Activated CD4-positive, alpha-beta T cell treated with anti-CD3 and anti-CD28 coated beads, Interleukin-2, amount 50 U/mL, for 48 hours (primary cell): ENCODE measurements at regions not wholly inside any gene's neighbourhood (a gene's known extent, or its start where the extent isn't known, plus 50 kb on each side); places are given as distances from the start of the nearest gene placed in this dataset.
"Not testable (repeated sequence)": the region's sequence is repeated elsewhere in the genome, so short reads cannot be mapped to it uniquely, and the experiment has no call there.

Experiments used
- DNase-seq, 2 experiments: peaks; one replicate each; pipeline ENCODE4 v3.0.0-alpha.2; 2020

DNA sequence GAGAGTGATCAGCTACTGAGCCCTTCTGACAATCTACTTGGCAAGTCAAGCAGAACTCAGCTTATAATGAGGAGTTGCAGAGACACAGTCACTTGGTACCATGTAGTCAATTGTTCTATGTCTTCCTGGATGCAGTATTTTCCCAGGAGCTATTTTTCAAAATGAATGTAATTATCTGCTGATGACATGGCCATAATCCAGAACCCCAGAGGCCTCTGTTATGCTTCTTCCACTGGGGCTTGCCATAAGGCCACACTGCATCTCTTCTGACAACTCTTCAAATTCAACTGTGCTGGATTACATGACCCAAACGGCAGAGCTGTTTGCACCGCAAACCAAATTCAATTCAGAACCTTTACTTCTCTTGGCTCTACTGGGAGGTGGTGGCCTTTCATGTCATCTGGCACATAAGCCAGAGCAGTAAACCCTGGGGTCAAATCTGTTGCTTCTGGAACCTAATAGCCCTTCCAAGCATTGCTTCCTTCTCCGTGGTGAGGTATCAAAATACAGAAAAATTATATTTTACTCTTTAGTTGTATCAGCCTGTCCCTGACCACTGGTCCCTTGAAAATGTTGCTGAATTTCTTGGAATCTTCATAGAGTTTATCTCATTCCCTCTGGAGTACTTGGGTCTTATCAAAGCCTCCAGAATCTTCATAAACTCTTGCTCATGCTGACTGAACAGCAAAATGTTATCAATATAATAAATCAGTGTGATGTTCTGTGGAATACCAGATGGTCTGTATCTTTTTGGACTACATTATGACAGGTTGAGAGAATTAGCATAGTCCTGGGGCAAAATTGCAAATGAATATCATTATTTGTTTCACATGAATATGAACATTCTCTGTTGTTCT, 79.4 kb upstream of the DCN start:
- no peak for DNase-seq

DNA sequence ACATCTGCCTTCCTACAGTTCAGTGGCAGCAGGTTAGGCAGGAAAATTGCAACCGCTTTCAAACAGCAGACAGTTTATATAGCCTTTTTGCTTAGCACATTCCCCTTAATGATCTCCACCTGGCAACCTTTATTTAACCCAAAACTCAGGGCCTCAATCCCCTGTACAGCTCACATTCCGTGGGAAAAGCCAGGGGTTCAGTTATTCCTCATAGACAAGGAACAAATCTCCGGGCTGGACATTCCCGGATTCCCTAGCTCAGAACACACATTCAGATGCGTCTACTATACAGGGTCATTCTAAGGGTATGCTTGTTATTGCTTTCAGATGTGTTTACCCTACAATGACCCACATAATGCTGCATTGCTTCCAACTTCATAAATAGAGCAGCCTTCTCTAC, 73.8 kb upstream of the DCN start:
- DNase-seq: no peak

DNA sequence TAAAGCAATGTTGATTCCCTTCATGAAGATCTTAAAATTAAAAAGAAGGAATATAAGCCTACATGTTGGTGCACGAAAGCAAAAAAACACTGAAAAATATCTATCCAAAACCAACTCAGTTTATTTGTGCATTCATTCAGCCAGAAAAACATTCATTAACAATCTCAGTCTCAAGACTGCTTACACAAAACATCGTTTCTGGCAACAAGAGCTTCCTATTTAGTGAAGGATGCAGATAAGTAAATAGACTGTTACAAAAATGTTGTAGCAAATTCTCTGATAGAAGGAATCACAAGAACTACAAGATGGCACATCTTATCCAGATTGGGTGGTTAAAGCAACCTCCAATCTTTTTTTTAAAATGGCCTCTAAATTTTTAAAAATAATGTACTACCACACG, 69.7 kb upstream of the DCN start:
- no peak for DNase-seq

DNA sequence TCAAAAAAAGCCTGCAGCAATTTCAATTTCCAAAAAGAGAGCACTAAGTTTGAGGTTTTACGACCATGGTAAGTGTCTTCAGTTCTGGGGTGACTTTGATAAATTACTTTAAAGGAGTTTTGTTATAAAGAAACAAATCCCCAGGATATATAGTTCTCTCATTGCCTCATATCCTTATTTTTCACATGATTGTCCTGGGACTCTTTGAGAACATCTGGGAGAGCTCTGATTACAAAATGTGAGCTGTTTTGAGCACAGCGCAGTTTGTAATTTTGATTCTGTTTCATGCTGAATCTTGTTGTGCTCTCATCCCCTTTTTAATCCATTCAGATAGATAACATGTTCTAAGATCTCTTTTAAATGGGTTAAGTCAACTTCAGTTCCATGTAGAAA, 67.7 kb upstream of the DCN start:
- DNase-seq: no peak

DNA sequence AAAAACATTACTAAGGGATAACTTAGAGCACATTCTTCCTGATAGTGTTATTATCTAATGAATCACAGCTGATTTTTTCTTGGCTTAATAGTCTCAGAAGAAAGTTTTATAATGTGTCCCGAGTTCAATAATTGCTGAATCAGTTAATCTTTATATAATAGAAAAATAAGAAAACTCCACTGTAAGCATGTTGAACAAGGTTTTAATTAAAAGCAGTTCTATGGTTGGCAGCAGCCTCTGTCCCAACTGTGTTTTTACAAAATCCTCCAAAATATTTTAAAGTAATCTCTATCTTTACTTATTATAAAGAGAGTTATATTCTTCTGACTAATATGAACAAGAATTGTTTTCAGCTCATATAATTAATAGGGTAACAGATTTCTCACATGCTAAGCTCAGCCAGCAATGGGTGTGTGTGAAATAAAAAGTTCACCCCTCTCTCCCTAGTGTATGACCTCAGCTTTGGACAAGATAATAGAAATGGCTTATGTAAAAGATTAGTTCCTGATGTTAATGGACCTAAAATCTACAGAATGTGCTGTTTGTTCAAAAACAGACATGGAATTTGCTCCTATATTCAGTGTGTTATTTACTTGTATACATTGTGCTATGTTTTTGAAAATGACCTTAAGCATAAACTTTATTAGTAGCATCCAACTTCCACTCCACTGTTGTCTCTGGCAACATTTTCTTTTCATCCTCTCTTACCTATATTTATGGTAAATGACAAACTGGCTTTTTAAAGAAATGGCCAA, 67.1 kb upstream of the DCN start:
- DNase-seq: no peak

DNA sequence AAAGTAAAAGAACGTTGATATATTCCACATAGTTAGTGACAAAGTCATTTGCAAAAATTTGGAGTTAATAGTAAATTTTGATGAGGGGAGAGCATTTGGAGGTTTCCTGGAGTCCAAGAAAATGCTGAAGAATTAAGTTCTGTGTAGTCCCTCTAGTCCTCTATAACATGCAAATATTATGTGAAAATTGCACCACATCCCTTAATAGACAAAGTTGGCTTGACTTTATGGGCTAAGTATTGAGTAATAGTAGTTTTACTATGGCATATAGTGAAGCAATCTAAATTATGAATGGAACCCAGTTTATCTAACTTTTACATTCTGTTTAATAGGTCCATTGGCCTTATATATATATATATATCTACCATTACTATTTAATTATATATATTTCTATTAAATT, 66.4 kb upstream of the DCN start:
- DNase-seq: no peak

DNA sequence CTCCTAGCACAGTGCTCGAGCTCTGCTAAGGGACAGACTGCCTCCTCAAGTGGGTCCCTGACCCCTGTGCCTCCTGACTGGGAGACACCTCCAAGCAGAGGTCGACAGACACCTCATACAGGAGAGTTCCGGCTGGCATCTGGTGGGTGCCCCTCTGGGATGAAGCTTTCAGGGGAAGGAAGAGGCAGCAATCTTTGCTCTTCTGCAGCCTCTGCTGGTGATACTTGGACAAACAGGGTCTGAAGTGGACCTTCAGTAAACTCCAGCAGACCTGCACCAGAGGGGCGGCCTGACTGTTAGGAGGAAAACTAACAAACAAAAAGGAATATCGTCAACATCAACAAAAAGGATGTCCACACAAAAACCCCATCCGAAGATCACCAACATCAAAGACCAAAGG, 60.6 kb upstream of the DCN start:
- DNase-seq: not testable (repeated sequence)

DNA sequence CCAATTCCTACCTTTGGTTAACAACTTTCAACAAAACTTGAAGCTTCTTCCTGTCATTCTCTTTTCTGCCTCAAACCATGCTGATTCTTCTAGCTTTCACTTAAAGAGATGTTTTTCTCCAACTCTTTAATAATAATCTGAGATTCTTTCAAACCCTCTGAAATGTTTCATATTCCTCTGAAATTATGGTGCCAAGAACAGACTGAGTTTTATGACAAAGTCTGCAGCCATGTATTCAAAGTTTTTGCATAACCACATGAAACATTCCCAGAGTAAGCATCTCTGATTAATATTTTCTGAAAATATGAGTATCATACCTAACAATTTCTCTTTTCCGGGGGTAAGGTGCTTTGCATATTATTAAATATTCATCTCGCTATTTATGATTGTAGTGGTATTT, 59.1 kb upstream of the DCN start:
- DNase-seq: no peak

DNA sequence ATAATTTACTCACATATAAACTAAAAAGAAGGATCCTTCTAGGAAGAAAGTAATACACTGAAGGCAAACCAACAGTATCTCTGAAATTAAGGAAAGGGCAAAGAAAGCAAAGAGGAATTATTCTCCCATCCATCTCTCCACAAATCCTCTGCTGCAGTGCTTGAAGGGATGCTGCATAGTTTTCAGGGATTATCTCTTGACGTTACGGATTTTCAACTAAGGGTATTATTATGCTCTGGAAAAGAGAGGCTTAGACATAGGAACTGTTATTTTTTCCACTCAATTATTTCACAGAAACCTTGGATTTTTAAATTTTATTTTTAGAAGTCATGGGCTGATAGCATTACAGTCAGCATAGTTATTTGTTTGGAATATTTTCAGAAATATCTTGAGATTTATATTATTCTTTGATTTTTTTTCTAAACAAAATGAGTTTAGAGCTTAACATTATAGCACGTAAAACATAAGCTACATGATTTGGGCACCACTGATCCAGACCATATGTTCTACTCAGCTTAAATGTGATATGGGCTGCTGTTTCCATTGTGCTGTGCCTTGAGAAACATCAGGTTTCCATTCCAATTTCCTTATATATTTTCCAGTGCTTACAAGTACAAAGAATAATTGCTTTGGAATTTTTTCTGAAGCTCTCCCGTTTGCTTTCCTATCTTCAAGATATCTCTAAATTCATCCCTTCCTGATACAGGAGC, 57.9 kb upstream of the DCN start:
- no peak for DNase-seq

DNA sequence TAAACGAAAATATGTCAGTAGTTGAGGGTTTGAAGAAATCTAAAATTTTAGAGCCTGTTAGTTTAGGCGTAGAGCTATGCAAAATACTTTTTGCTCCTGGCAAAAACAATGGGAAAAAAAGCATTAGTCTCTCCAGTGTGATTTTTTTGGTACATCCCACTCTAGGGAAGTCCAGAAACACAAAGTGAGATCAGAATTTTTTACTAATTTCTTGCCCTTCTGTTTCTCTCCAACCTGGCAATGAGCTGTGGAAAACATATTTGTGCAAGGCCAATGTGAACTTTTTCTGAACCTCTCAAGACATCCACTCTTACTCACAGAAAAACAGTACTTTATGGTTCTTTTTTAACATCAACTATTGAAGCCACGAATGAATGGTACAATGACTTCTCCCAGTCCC, 56.9 kb upstream of the DCN start:
- no peak for DNase-seq
